Kidney (tissue), 13 donors: ENCODE measurements at regions not wholly inside any gene's neighbourhood (a gene's known extent, or its start where the extent isn't known, plus 50 kb on each side); places are given as distances from the start of the nearest gene placed in this dataset.
A peak's percentile ranks its signal among the peaks of the same experiment; 100 is the strongest.
"Not testable (repeated sequence)": the region's sequence is repeated elsewhere in the genome, so short reads cannot be mapped to it uniquely, and the experiment has no call there.

Experiments used
- DNase-seq, 5 donors: peaks; one replicate each; pipeline ENCODE4 v3.0.0-alpha.2; 2013 to 2020
- FAIRE-seq: peaks from 2 replicates; lab custom pipeline; 2012; peaks lifted over from hg19 to GRCh38; lab: Jason Lieb, UNC
- H3K27ac ChIP-seq, 2 donors: one replicate each; pipeline ENCODE4 v1.7.0; 2013; ENCODE audit warnings: low read depth in 2 of 2, low read length in 2 of 2, inconsistent platforms in 1 of 2
- H3K27me3 ChIP-seq: one replicate; pipeline ENCODE4 v1.7.1; 2013; ENCODE audit warnings: low read length, inconsistent platforms; ENCODE audit not compliant: control insufficient read depth, insufficient read depth
- H3K36me3 ChIP-seq, 3 donors: one replicate each; pipeline versions ENCODE4 v1.7.0 to v1.7.1; 2013; ENCODE audit warnings: low read length in 3 of 3, control low read depth in 1 of 3, inconsistent platforms in 1 of 3; ENCODE audit not compliant: insufficient read depth in 3 of 3, control insufficient read depth in 2 of 3
- H3K4me1 ChIP-seq, 3 donors: one replicate each; pipeline versions ENCODE4 v1.7.0 to v1.7.1; 2013; ENCODE audit warnings: low read length in 3 of 3, inconsistent platforms in 1 of 3, low read depth in 1 of 3; ENCODE audit not compliant: control insufficient read depth in 2 of 3, insufficient read depth in 2 of 3
- H3K4me3 ChIP-seq, 3 donors: one replicate each; pipeline versions ENCODE4 v1.7.0 to v1.8.1; 2013; ENCODE audit warnings: low read length in 3 of 3, control low read depth in 1 of 3, inconsistent platforms in 1 of 3
- H3K9ac ChIP-seq, 3 donors: one replicate each; pipeline versions ENCODE4 v1.7.0 to v1.7.1; 2013; ENCODE audit warnings: low read length in 3 of 3, control low read depth in 1 of 3, inconsistent platforms in 1 of 3
- H3K9me3 ChIP-seq, 3 donors: one replicate each; pipeline versions ENCODE4 v1.7.0 to v1.7.1; 2013; ENCODE audit warnings: low read length in 3 of 3, control low read depth in 1 of 3, inconsistent platforms in 1 of 3; ENCODE audit not compliant: control insufficient read depth in 2 of 3, insufficient read depth in 1 of 3
- CTCF ChIP-seq: IDR thresholded peaks from 3 replicates; pipeline ENCODE4 v1.5.1; 2012; ENCODE audit warnings: mild to moderate bottlenecking, moderate library complexity, borderline replicate concordance; ENCODE audit not compliant: insufficient read depth; ENCODE audit errors: extremely low read depth
- intact Hi-C: fragments of 100-400 bp; cut with DNase I; formaldehyde crosslinking; loops from one replicate; pipeline ENCODE4 v1.11.1; 2022
- donor health status: control.
- donor health status: control.
- donor health status: control.
- donor health status: control.
- donor health status: control.
- donor health status: DM: yes; HTN: yes; CAD: no.
- donor health status: Normal renal cell carcinoma (clear cell type).

- Histone ChIP-seq H3K4me1 (no peaks in the 10 kb centered on the region), H3K36me3 (no peaks in the 10 kb centered on the region), H3K4me3 (no peak overlapping the region), H3K9ac (no peak overlapping the region), H3K27ac (no peak overlapping the region), H3K9me3 (no peaks in the 10 kb centered on the region), H3K27me3 (no peaks in the 10 kb centered on the region)
- intact Hi-C loops: no loop called here
- FAIRE-seq (no peak), DNase-seq (no peak)
- TF ChIP-seq CTCF: no peak
Observed at GRCh38 chr18:67386032-67386431, 130.5 kb downstream of the DSEL start.

DNA sequence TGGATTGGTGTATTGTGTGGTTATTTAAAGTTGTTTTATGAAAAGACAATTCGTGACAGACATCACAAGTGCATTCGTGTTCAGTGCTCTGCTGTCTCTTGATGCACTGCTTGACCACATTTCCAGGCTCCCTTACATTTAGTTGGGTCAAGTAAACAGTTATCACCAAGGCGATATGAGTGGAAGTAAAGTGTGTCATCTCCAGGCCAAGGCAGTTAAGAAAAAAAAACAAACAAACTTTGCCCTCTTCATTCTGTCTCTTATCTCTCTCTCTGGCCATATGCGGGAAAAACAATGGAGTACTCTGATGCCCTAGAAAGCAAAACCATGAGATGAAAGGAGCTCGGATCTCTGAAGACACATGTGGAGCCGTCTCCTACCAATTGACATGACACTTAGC lies 131.1 kb downstream of the DSEL start:
- TF ChIP-seq CTCF: no peak
- H3K9me3 ChIP-seq: no peaks in the 10 kb centered on the region
- H3K4me1 ChIP-seq: no peaks in the 10 kb centered on the region
- no peaks in the 10 kb centered on the region for H3K36me3 ChIP-seq
- no peak overlapping the region for H3K27ac ChIP-seq
- no peak overlapping the region for H3K4me3 ChIP-seq
- H3K27me3 ChIP-seq: no peaks in the 10 kb centered on the region
- intact Hi-C loops: no loop called here
- H3K9ac ChIP-seq: no peak overlapping the region
- FAIRE-seq: no peak
- DNase-seq: no peak

DNA sequence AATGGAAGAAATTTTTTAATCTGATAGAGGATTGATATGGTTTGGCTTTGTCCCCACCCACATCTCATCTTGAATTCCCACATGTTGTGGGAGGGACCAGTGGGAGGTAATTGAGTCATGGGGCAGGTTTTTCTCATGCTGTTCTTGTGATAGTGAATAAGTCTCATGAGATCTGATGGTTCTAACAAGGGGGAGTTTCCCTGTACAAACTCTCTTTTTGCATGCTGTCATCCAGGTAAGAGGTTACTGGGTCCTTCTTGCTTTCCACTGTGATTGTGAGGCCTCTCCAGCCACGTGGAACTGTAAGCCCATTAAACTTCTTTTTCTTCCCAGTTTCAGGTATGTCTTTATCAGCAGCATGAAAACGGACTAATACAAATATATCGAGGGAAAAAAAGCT lies 132.5 kb downstream of the DSEL start:
- DNase-seq, H3K36me3 ChIP-seq, H3K4me1 ChIP-seq, H3K9me3 ChIP-seq, intact Hi-C loops, H3K4me3 ChIP-seq, H3K9ac ChIP-seq, FAIRE-seq, H3K27ac ChIP-seq, H3K27me3 ChIP-seq: not testable (repeated sequence)

DNA sequence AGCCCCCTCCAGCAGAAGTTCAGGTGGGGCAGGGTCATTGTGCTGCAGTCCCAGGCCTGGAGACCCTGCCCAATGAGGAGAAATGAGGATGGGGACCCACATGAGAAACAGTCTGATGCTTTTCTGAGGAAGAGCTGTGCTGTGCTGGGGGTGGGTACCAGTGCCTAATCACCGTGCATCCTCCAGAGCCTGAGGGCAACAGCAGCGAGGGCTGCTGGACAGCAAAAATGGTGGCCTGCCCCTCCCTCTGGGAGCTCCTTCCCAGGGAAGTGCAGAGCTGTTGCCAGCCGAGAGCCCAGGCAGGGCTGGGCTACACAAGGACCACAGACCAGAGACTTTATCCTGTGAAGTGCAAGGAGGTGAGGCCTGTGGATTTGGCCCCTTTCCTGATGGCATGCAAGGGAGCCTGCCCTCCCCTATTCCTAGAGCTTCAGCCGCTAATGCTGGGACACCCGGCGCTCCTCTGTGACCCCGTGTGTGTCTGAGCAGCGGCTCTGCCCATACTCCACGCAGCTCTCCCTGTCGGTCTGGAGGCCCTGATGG lies 134.8 kb downstream of the DSEL start:
- Histone ChIP-seq H3K27ac (no peak overlapping the region), H3K27me3 (no peaks in the 10 kb centered on the region), H3K4me1 (no peaks in the 10 kb centered on the region), H3K36me3 (no peaks in the 10 kb centered on the region), H3K9me3 (no peaks in the 10 kb centered on the region), H3K4me3 (no peak overlapping the region), H3K9ac (no peak overlapping the region)
- no peak for TF ChIP-seq CTCF
- FAIRE-seq: no peak
- peak in 1 of 5 donors; percentile 42 for DNase-seq
- intact Hi-C loops: no loop called here
